ENCODE measurements at regions not wholly inside any gene's neighbourhood (a gene's known extent, or its start where the extent isn't known, plus 50 kb on each side); places are given as distances from the start of the nearest gene placed in this dataset.

GRCh38 chr14:38485026-38485425, 229.1 kb upstream of the CLEC14A start:
- no peak for TF ChIP-seq CTCF (conservative IDR thresholded peaks at IDR 0.05)
- TF ChIP-seq EZH2 (IDR thresholded peaks at IDR 0.05; ENCODE audit: low read depth): no peak
